OCI-LY3 (cell line): ENCODE measurements at regions not wholly inside any gene's neighbourhood (a gene's known extent, or its start where the extent isn't known, plus 50 kb on each side); places are given as distances from the start of the nearest gene placed in this dataset.

ENCODE experiments used
- CTCF ChIP-seq: fragments of 200-600, 300-600 bp; sonication (generic); IDR thresholded peaks from 2 replicates; pipeline ENCODE4 v1.5.1; 2014; ENCODE audit warnings: antibody characterized with exemption, low read length, low read depth
- EZH2phosphoT487 ChIP-seq: fragments of 200-600 bp; shearing (Covaris generic); IDR thresholded peaks from 2 replicates; pipeline ENCODE4 v1.6.1; 2018; ENCODE audit warnings: antibody characterized with exemption, mixed run types, low read depth

- no peak for TF ChIP-seq CTCF
- no peak for TF ChIP-seq EZH2phosphoT487
Observed at GRCh38 chr3:4208556-4208955, 94.6 kb upstream of the SETMAR start.
